ENCODE measurements at regions not wholly inside any gene's neighbourhood (a gene's known extent, or its start where the extent isn't known, plus 50 kb on each side); places are given as distances from the start of the nearest gene placed in this dataset.

- DNase-seq, result no peak
Measured at GRCh38 chr13:26822146-26822545, 61.6 kb upstream of the GPR12 start.

GRCh38 chr13:26821672-26822071 is 61.1 kb upstream of the GPR12 start:
- no peak for DNase-seq

GRCh38 chr13:26820871-26821270 is 60.3 kb upstream of the GPR12 start:
- DNase-seq, result no peak

- no peak for DNase-seq
Measured at GRCh38 chr13:26819046-26819445, 58.5 kb upstream of the GPR12 start.

- DNase-seq, result no peak
Measured at GRCh38 chr13:26816881-26817280, 56.3 kb upstream of the GPR12 start.

GRCh38 chr13:26813980-26814348 is 53.4 kb upstream of the GPR12 start:
- no peak for DNase-seq

- DNase-seq, result no peak
Measured at GRCh38 chr13:26813321-26813979, 52.9 kb upstream of the GPR12 start.

- no peak for DNase-seq
Measured at GRCh38 chr13:26811581-26811980, 51.0 kb upstream of the GPR12 start.
